ENCODE measurements at regions not wholly inside any gene's neighbourhood (a gene's known extent, or its start where the extent isn't known, plus 50 kb on each side); places are given as distances from the start of the nearest gene placed in this dataset.

DNA sequence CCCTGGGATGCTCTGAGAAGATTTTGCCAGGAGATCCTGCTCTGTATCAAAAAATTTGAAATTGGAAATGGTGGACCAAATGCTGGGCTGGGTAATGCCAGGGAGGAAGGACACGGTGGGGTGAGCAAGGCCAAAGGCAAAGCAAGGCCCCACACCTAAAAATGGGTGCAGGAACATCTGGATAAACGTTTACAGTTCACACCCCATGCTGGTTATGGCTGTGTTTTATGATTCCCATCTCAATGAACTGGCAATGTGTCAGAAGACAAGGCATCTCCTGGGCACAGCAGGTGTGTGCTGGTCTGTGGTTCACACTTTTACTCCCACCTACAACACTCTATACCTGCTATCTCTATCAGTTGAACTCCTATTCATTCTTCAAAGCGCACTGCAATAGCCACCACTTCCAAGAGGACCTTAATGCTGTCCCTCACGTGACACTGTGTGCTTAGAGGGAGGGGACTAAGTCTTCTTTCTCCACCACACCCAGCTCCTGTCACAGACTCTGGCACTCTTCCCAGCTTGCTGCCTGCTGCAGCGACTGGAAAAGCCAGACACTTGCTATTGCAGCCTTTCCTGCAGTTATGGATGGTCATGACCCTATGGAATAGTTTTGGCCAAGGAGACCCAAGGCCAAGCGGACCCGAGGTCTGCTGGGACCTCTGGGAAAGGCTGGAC lies 277.5 kb downstream of the CTTN start:
- no peak for DNase-seq (ENCODE audit: low read depth)

DNA sequence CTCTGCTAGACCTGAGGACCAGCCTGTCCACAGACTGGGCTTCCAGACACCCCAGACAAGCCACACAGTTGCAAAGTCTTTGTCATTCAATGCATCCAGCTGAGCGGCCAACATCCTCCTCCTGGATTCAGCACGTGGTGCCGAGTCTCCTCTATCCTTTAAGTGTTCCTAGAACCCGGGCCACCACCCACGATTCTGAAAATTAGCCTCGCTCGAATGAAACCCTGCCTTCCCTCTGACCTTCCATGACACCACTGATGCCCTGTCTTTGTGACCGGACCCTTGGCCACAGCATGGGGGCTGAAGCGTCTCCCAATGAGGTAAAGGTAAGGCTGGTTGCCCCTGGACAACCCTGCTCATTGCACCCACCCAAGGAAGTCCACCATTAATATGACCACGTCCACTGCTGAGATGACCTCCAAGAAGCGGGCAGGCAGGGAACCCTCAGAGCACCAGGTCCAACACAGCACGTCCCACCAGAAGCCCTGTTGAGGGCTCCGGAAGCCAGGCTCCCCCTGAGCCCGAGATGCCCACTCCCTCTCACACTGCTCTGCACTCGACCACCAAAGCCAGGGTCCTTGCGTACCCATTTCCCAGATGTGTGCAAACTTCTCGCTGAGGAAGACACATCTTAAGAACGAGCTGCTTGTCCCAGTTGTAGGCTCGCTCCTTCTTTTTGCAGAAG lies 279.0 kb downstream of the CTTN start:
- DNase-seq (ENCODE audit: low read depth): no peak

DNA sequence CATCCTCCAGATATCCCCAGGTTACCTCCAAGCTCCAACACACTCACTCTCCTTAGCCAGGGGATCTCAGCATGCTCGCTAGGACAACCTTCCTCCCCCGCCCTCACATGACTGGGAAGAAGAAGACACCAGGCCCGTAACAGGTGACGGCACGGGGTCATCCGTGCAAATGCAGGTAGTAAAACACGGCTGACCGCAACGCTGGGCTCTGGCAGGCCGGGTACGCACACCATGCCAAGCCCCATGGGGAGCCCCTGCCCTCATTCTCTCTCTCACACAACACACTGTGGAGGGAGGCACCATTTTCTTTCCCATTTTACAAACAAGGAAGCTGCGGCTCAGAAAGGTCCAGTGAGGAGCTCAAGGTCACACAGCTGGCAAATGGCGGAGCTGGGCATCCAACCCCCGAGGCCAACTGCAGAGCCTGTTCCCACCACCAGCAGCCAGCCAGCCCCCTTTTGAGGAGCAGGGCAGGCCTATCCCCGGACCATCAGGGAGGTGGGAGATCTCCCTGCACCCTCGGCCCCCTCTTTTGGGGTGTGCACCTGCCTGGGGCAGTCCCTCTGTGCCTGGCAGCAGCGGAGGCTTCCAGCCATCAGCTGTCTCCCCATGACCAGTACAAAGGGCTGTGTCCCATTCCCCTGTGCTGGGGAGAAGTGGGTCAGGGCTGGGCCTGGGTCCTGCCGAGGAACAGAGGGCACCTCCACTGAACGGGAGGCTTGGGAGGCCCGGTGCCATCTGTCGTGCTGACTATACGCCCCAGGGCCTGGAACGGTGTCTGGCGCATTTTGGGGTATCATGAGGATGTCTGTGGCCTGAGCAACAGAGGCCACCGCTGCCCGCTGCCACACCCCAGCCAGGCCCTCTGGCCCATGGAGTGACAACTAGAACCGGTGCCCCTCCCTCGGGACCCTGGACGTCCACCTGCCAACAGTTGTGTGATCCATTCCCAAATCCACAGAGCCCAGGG lies 280.9 kb downstream of the CTTN start:
- DNase-seq (ENCODE audit: low read depth): no peak

DNA sequence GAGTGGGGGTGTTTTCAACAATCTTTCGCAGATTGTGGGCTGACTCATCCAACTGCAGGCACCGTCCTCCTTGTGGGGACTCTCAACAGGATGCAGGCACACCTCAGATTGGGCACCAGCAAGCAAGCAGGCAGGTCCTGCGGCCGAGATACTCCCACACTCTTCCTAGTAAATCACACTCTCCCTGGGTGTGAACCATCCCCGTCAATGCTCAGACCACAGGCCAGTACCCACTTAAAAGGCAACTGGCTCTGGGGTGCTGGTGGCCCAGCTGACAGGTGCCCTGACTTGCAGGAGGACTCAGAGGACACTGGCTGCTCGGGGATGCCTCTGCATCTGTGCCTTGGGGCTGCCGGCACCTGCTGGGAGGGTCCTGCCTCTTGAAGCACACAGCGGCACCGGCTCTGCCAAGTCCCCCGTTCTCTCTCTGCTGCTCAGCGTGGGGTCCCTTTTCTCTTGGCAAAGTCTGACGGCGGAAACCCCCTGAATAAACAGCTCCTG lies 282.5 kb downstream of the CTTN start:
- no peak for DNase-seq (ENCODE audit: low read depth)

DNA sequence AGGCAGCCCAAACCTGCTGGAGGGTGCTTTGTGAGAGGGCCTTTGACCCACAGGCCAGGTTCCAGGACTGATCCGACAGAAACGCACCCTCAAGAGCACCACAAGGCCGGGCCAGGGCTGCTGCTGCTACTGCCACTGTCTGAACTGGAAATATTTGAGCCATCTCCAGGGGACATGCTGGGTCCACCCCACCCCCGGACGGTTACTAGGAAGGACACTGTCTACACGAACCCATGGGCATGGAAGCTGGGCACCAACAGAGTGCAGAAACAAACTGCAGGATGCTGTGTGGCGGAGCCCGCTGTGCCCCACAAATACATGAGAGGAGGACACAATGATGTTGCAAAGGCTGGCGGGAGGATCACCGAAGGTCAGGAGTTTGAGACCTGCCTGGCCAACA lies 283.7 kb downstream of the CTTN start:
- no peak for DNase-seq (ENCODE audit: low read depth)

DNA sequence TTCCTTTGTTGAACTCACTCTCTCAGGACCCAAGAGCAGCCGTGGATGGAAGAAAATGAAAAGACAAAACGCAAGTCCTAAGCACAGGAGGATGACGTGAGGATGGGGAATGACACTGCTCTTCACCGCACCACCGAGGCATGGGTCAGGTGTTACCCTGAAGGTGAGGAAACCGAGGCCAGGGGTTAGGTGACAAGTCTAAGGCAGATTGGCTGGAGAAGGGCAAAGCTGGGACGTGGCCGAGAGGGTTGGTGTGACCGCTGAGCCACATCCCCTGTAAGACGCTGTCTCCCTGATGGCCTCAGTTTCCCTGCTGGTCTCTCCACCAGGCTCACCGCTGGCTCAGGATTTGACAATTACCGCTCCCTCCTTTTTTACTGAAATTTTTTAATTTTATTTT lies 284.4 kb downstream of the CTTN start:
- DNase-seq (ENCODE audit: low read depth): no peak

DNA sequence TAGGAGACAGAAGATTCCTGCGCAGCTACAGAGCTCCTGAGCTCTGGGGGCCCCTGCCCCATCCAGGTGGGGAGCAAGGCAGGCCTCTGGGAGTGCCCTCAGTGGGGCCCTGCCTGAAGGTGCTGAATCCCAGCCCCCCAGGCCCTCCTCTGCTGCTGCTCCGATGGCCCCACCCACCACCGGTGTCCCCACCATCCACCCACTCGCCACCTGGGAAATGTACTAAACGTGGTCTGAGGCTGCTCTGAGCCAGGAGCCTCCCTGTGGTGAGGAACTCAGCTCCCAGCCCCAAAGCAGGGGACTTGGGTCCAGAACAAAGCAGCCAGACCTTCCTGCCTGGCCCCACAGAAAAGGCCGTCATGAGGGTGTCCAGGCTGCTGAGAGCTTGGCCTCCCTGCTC lies 289.4 kb downstream of the CTTN start:
- DNase-seq (ENCODE audit: low read depth): no peak

DNA sequence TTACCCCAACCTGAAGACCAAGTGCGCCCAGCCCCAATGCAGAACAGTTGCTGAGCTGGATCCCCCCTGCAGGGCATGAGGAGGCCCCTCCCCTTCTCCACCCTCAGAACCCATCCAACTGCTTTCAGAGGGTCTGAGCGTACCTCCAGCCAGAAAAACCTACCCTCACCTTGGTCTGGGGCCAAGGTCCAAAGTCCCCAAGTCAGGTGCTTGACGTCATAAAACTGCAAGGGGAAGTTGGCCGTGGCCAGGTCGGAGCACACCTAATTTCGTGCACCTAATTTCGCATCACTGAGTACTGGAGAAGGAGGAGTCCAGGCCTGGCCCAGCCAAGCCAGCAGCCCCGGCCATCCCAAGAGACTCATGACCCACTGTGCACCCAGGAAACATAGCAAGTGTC lies 289.8 kb downstream of the CTTN start:
- DNase-seq (ENCODE audit: low read depth): no peak

DNA sequence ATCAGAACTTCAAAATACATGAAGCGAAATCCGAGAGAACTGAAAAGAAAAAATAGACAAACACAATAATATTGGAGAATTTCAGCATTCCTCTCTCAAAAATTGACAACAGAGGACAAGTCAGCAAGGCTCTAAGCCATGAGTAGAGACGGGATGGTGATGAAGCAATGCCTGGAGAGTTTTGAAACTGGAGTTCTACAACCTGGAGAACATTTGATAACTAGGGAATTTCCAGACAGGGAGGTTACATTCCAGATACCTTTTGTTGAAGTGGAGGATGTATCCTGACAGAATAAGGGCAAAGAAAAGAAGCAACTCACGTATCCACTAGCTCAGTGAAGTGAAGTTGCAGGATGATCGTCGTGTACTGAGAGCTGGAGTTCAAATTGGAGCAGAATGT lies 291.4 kb downstream of the CTTN start:
- DNase-seq (ENCODE audit: low read depth): no peak

DNA sequence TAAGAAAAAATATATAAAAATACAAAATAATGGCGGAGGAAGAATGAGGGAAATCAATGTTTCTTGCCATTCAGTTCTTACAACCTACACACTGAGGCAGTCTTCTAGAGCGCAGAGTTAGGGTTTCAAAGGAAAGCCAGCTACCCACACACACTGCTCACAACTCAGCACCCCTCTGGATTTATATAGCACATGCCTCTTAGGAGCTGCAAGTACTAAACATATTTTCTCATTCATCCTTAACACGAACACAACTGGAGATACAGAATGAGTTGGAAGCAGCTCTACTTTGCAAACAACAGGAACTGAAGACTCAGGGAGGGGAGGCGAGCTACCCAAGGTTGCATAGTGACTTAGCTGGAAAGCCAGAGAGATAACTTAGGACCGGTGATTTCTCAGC lies 293.8 kb downstream of the CTTN start:
- no peak for DNase-seq (ENCODE audit: low read depth)

DNA sequence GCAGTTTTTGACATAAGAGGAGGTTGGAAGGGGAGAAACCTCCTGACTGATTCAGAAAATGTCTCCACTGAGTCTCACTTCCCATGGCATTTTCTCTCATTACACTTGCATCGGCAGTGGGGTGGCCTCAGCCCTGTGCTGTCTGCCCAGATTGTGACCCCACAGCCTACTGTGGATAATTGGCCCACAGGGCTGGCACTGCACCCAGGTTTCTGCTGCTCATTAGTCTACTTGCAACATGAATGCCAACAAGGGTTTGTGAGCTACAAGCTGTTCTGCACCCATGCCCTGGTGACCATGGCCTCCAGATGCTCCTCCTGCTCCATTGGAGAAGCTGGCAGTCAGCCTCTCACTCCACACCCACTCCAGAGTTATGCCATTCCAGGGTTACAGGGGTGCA lies 296.0 kb downstream of the CTTN start:
- no peak for DNase-seq (ENCODE audit: low read depth)

DNA sequence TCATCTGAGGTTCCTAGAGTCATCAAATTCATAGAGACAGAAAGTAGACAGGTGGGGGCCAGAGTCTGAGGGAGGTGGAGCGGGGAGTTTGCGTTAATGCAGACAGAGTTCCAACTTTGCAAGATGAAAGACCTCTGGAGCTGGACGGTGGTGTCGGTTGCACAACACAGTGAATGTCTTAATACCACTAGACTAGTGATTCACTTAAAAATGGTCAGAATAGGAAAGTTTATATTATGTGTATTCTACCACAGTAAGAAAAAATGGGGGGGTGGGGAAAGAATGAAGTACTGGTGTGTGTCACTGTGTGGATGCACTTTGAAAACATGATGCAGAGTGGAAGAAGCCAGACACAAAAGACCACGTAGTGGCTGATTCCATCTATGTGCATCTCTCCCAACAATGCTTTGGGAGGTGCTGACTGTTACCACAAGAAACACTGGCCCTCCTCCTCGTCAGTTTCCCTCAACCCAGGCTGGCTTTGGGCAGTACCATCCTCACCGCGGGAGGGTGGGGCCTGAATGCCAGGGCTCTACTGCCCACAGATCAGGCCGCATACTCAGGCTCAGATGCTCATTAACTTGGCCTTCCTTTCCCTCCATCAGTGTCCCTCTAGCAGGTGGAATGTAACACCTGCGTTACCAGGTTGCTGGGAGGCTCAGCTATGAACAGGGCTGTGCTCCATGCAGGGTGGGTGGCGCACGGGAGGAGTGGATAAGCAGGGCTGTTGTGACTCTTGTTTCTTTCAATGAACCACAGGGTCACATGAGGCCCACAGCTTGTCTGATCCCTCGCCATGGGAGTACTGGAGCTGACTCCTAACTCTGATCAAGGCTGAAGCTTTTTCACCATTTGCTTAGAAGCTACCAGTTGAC lies 297.0 kb downstream of the CTTN start:
- DNase-seq (ENCODE audit: low read depth): no peak

DNA sequence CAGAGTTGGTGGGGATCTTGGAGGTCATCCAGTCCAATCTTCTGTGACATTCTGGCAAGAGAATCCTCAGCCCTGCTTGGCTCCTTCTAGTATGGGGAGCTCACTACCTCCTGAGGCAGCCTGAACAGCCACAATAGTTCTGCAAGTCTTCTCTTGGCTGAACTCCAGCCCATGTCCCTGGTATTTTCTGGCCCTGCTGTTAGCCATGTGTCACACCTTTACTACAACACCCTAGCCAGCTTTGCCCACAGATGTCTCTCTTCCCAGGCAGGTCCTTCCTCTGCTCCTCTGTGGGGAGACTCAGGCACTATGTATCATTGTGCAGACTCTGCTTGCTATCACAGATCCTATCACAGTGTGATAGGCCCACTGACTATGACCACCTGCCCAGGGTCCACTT lies 297.7 kb downstream of the CTTN start:
- no peak for DNase-seq (ENCODE audit: low read depth)

DNA sequence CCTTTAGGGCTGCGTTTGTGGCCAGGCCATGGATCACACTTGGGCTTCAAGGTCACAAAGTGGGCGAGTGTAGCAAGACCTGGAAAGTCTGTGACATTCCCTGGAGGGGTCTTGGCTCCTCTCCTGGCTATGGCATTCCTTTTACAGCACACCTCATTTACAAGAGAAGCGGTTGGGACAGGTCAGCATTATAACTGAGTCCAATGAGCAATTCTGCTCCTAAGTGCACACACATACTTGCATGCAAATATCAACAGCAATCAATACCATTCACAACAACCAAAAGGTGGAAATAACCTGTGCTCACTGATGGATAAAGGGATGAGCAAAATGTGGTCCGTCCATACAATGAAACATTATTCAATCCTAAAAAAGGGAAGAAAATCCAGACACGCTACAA lies 298.2 kb downstream of the CTTN start:
- DNase-seq (ENCODE audit: low read depth): no peak

DNA sequence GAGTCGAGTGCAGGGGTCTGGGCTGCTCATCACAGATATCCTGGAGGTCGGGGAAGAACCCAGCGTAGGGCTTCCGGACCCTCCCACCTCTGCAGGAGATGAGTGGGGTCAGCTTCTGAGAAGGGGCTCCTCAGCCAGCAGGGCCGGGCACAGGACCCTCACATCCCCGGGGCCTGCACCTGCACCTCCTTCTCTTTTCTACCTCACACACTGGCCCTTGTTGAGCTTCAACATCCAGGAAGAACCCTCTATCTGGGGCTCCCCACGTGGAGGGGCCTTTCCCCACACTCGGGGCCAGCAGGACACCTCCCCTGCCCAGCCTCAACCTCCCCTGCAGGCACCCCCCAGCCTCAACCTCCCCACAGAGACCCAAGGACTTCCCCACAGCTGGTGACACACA lies 299.4 kb downstream of the CTTN start:
- DNase-seq (ENCODE audit: low read depth): no peak

DNA sequence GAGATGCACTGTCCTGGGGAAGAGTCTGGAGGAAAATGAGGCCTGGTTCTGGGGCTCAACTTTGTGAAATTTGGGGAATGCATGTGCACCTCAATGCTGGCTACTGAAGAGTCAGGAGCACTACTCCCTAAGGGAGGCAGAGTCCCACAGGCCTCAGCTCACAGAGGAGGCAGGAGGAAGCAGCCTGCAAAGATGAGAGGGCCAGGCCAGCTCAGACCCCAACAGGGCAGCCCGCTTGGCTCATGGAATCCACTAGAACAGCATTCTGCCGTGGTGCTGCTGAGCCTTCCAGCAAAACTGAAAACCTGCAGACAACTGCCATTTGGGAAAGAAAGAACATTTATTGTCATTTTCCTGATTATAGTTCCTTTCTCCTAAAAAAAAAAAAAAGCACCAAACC lies 300.5 kb downstream of the CTTN start:
- DNase-seq (ENCODE audit: low read depth): no peak

DNA sequence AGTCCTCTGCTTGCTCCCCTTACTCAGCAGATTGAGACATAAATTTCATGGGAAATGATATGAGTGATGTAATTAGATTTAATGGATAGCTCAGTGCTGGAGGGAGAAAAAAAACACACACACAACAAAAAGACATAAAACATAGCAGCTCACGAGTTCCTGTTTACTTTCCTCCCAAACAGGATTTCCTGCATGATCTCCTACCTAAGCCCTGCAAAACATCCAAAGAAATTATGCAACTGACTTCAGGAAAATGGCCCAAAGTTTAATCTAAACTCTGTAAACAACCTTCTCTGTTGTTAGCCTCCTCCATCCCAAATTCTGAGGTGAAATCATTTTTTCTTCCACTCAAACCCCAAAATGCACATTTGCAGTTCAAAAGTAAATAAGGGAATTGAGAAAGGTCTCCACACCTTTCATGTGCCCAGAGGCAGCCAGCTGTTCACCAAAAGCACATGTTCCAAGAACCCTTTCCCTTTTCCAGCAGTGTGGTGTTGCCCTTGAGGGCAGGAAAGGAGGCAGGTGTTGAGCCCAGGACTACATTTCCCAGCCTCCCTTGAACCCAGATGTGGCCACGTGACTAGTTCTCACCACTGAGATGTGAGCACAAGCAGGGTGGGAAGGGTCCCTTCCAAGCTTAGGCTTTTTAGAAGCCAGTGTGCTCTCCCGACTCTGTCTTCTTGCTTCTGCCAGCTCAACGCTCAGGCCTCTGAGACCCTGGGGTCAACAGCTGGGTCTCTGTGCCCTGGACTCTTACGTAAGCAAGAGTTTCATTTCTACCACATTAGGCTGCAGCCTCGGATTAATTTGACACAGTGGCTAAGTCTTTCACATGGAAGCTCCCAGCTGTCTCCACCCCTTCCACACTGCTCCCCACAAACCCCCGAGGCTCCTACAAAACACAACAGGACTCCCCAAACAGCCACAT lies 301.2 kb downstream of the CTTN start:
- no peak for DNase-seq (ENCODE audit: low read depth)

DNA sequence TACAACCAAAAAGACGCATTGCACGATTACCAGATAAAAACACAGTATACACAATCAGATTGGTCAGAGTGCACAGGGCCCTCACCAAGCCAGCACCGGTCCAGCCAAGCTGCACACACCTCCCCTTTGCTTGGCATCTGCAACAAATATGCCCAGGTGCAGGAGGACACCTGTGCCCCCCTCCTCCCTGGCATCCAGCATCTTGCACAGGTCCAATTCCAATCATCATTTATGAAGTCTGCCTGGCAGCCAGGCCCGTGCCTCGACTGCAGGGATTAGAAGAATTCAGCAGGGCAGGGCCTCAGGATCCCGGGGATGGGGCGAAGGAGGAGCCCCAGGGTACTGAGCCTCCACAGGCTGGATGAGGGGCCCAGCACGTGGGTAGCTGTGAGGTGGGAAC lies 302.1 kb downstream of the CTTN start:
- DNase-seq (ENCODE audit: low read depth): no peak

DNA sequence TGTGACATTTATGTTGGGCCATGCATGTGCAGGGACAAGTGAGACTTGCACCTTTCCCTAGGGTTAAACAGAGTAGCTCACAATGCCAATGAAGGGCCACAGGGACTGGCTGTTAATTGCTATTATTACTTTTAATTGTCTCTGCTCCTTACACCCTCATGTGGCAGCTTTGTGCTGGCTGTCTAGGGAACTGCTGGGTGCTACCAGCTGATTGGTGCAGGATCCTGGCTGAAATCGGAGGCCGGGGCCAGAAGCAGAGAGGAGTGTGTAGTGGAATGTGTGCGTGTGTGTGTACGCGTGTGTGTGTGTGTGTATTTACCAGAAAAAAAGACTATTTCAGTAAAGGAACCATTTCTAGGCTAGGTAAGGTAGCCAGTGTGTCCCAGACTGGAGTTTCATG lies 302.5 kb downstream of the CTTN start:
- no peak for DNase-seq (ENCODE audit: low read depth)

DNA sequence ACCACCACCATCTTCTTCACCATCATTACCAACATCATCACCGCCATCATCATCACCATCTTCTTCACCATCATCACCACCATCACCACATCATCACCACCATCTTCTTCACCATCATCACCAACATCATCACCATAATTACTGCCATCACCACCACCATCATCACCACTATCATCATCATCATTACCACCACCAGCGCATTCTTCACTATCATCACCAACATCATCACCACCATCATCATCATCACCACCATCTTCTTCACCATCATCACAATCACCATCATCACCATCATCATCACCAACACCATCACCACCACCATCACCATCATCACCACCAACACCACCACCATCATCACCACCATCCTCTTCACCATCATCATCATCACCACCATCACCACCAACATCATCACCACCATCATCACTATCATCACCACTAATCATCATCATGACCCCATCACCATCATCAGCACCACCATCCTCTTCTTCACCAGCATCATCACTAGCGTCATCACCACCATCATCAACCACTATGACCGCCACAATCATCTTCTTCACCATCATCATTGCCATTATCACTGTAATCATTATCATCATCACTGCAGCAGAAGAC lies 303.8 kb downstream of the CTTN start:
- no peak for DNase-seq (ENCODE audit: low read depth)

All from stimulated activated CD8-positive, alpha-beta memory T cell treated with anti-CD3 and anti-CD28 coated beads, Interleukin-12 subunit alpha, Interleukin-12 subunit beta, amount 100 ng/mL, for 1 hour (primary cell).